Right lung (tissue), 2 donors: ENCODE measurements at regions not wholly inside any gene's neighbourhood (a gene's known extent, or its start where the extent isn't known, plus 50 kb on each side); places are given as distances from the start of the nearest gene placed in this dataset.
"Not testable (repeated sequence)": the region's sequence is repeated elsewhere in the genome, so short reads cannot be mapped to it uniquely, and the experiment has no call there.

Source experiments
- DNase-seq, 2 donors: peaks; one replicate each; pipeline ENCODE4 v3.0.0-alpha.2; 2013

DNA sequence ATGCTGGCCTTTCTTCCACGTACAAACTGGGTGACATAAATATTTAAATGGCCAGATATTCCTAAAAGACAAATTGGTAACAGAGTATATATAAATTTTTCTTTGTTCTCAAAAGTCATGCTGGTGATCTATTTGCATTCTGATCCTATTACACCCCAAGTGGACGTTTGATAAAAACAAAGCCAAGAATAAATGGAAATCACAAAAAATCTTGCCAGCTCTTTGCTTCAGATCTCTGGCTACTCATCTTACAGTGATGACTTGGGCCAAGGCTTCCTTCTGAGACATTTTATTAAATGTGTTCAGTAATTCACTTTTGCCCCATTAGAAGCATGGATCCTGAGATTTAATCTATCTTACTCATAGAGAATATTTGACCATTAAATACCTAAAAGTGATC, 444.3 kb upstream of the PIK3R1 start:
- DNase-seq = no peak

DNA sequence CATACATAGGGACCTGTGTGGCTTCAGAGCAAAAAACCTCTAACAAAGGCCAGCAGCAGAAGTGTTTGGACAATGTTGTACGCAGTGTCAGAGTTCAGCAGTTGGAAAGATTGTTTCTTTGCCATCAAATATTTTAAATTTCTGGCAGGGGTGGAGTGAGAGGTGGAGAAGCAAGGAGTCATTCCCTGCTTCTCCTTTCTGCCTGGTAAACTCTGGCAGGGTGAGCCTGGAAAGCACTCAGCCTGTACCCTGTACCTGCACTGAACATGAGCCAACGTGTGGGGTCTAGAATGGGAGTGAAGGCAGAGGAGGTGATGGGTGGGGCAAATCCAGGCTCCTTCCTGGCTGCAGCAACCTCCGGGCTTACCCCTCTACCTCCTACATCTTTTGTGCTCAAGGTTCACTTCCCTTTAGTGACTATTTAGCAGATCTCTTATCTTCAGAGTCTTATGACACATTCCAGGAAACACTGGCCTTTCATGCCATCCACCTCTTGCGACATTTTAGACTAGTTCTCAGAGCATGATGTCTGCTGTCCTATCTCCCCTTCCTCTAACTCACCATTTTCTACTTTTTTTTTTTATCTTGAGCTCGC, 445.0 kb upstream of the PIK3R1 start:
- DNase-seq = no peak

DNA sequence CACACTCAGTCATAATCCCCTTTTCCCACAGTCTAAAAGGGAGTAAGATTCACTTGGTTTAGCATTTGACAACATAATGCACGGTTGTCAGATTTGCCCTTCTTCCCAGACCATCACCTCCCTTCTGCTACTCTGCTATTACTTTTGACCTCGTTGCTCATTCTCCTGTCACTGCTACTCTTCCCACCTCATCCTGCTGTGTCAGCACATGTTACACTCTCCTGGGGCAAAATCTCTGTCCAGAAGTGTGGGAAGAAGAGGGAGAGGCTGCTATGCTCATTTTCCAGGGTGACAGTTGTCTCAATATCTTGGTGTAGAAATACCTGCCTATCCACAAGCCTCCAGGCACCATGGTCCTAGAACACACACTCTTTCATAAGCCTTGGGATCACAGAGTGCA, 449.9 kb upstream of the PIK3R1 start:
- DNase-seq = no peak

DNA sequence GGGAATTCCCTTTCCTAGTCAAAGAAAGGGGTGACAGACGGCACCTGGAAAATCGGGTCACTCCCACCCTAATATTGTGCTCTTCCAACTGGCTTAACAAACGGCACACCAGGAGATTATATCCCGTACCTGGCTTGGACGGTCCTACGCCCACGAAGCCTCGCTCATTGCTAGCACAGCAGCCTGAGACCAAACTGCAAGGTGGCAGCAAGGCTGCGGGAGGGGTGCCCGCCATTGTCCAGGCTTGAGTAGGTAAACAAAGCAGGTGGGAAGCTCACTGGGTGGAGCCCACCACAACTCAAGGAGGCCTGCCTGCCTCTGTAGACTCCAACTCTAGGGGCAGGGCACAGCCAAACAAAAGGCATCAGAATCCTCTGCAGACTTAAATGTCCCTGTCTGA, 457.8 kb upstream of the PIK3R1 start:
- not testable (repeated sequence) for DNase-seq

DNA sequence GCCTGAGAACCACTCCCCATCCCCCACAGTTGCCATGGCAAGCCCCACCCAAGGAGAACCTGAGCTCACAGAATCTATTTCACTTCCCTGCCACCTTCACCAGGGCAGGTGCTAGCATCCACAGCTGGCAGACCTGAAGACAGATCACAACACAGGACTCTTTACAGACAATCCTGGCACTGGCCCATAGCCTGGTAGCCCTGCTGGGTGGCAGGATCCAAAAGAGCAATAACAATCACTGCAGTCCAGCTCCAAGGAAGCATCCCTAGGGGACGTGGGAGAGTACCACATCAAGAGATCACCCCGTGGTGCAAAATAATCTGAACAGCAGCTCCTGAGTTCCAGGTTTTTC, 463.2 kb upstream of the PIK3R1 start:
- DNase-seq = no peak

DNA sequence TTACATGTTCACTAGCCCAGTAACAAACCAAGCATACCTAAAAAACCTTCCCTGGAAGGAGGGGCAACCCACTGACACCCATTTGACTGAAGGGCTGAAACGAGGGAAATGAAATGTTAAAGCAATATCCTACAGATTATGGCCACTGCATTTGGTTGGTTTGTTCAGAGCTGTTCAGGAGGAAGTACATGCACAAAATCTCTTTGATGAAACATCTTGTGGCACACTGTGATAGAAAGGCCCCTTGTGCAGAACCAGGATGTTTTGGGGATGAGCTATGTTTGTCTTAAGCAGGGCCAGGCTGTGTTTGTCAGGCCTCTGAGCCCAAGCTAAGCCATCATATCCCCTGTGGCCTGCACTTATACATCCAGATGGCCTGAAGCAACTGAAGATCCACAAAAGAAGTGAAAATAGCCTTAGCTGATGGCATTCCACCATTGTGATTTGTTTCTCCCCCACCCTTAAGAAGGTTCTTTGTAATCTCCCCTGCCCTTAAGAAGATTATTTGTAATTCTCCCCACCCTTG, 467.3 kb upstream of the PIK3R1 start:
- no peak for DNase-seq

DNA sequence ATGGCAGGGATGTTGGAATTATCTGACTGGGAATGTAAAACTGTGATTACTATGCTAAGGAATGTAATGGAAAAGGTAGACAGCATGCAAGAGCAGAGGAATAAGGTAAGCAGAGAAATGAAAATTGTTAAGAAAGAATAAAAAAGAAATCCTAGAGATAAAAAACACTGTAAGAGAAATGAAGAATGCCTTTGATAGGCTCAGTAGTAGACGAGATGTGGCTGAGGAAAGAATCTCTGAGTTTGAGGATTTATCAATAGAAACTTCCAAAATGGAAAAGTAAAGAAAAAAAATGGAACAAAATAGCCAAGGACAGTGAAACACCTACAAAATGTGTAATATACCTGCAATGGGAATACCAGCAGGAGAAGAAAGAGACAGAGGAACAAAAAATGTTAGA, 468.5 kb upstream of the PIK3R1 start:
- no peak for DNase-seq

DNA sequence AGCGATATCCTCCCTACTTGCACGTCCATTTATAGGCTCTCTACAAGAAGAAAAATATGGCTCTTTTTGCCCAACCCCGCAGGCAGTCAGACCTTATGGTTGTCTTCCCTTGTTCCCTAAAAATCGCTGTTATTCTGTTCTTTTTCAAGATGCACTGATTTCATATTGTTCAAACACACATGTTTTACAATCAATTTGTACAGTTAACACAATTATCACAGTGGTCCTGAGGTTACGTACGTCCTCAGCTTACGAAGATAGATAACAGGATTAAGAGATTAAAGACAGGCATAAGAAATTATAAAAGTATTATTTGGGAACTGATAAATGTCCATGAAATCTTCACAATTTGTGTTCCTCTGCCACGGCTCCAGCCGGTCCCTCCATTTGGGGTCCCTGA, 468.9 kb upstream of the PIK3R1 start:
- DNase-seq = not testable (repeated sequence)

DNA sequence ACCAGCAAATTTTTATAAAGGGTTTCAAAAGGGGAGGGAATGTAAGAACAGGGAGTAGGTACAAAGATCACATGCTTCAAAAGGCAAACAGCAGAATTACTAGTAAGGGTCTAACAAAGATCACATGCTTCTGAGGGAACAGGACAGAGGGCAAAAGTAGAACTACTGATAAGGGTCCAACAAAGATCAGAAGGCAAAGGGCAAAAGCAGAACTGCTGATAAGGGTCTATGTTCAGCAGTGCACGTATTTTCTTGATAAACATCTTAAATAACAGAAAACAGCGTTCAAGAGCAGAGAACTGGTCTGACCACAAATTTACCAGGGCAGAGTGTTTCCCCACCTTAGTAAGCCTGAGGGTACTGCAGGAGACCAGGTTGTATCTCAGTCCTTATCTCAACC, 469.5 kb upstream of the PIK3R1 start:
- DNase-seq = no peak

DNA sequence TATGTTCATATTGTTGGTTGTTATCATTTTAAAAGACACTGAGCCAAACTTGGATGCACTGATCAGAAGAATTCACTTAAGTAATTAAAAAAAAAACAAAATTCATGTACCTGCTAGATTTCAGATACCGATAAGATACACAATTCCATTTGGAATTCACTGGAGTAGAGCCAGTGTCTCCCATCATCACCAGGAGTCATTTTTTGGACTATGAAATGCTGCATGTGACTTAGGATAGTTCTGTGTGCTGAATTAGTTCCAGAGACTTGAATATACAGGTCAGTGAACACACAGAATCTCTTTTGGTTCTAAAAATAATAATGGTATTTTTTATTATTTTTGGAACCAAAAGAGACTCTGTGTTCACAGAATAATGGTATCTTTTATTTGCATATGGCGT, 482.6 kb upstream of the PIK3R1 start:
- DNase-seq = no peak

DNA sequence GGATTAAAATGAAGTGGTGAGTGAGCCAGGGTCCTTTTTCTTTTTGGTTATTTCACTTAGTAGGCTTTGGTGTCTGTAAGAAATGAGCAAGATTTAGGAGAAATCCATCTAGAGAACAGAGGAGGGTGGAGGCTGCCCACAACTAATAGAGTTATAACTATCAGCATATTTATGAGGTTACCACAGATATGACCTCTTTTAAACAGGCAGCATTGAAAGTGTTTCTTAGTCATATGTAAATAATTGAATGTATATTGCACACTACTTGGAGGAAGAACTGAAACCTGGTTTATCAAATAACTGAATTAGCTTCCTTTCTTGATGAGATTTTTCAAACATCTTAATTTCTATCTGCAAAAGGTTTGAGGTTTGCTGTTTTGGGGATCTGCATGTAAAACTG, 483.1 kb upstream of the PIK3R1 start:
- no peak for DNase-seq

DNA sequence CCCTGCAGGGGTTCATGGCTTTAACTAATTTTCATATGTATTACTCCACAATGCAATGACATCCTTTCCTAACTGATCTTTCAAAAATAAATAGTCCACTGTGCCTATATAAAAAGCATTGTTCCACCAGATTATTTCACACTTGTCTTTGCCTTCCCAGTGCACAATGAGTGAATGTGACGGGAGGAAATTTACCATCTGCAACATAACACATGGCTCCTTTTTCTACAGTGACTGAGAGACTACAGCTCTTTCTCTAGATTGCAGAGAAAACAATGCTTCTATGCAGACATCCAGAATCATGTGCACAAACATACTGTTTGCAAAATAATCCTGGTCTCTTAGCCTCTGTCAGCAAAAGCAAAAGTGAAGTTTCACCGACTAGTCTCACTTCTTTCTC, 483.7 kb upstream of the PIK3R1 start:
- peak; percentile 47 to 48 for DNase-seq

DNA sequence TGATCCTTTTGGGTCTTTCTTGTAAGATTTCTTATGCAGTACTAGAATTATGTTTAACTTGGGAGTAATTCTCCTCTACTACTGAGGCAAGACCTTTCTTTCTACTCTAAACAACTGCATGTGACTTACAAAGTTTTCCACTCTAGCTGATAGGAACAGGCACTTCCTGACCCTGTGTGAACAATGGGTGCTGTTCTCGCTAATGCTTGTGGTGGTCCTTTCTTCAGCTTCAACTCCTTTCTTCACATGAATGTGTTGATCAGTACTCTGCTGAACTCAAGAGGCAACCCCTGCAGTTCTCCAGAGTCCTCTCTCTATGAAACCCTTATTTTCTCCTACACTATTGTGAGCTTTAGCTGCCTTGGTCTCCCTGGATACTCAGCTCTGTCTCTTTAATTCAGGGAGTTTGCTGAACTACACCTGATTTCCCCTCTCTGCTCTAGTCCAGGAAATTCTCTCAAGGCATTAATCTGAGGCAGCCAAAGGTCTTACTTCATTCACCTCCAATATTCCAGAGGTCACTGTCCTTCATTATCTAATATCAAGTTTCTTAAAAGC, 484.6 kb upstream of the PIK3R1 start:
- DNase-seq = no peak

DNA sequence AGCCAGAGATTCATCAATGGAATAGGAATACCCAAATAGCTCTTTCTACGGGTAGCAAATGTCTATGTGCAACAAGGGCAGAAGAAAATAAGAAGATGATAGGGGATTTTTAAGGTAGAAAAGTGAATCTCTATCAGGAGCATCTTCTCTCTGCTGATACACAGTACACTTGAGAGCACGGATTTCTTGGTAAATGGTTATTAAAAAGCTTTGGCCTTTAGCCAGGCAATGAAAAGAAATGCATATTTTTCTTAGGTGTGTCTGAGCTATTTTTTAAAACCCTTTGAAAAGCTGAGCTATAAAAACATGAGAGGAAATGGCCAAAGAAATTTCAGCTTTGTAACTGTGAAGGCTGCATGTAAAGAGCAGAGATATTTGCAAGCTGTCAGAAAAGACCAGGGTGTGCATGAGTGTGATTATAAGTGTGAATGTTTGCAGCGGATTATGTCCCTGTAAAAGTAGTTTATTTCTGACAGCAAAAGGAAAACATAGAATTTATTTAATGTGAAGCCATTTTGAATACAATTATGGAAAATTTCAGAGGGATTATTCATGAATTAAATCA, 487.1 kb upstream of the PIK3R1 start:
- no peak for DNase-seq

DNA sequence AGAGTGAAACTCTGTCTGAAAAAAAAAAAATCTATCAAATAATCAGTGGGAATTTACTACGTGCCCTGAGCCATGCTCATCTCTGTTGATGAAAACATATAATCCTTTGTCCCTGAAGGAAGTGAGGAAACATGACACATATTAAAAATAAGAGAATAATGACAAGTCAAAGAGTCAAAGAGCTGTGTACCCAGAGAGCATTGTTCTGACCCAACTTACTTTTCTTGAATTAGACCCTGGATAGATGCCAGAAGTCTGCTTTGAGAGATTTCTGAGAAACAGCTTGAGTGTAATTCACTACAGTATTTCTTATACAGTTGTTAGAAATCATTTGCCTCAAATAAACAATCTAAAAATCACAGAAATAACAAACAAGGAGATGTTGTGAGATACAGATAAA, 490.0 kb upstream of the PIK3R1 start:
- DNase-seq = no peak

DNA sequence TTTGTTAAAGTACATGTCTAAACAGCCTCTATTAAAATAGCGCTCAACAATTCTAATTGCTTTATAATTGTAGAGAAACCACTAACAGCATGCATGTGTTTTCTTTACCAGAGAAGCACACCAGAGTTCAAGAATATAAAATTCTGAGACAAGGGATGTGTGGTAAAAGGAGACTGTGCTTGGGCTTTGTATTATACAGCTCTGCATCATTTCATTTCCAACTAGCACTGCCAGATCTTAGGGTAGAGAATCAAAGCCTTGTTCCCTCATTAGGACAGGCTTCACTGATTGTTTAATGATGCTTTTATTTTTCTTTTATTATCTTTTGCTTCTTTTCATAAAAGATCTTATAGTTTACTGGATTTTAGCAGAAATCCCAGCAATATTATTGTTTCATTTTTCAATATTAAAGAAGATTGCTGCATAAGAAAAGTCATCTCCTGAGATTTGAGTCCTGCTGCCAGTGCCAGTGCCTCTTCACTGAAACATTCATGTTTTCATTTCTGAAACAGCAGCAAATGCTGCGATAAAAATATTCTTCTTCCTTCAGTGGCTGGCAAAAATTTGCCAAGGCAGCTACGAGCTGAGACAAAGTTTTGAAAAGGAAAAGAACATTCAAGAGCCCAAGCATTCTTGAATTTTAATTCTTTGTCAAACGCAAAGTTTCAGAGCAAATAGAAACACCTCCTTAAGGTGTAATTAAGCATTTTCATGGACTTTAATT, 491.0 kb upstream of the PIK3R1 start:
- DNase-seq = no peak

DNA sequence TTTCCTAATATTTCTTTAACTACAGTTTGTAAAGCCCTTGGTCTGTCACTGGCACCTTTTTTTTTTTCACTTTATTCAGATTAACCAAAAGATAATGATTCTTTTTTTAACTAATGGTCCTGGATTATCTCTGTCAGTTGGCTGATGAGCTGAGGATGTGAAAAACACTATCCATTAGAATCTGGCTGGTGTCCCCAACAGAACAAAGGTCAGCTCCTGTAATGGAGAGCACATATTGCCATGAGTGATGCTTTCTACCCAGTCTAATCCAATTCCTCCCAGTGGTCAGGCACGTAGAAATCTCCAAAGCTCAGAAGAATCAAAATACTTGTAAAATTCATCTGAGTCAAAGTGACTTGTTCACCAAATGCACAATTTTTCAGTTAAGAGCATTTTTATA, 491.7 kb upstream of the PIK3R1 start:
- DNase-seq = no peak

DNA sequence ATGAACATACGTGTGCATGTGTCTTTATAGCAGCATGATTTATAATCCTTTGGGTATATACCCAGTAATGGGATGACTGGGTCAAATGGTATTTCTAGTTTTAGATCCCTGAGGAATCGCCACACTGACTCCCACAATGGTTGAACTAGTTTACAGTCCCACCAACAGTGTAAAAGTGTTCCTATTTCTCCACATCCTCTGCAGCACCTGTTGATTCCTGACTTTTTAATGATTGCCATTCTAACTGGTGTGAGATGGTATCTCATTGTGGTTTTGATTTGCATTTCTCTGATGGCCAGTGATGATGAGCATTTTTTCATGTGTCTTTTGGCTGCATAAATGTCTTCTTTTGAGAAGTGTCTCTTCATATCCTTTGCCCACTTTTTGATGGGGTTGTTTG, 493.0 kb upstream of the PIK3R1 start:
- not testable (repeated sequence) for DNase-seq

DNA sequence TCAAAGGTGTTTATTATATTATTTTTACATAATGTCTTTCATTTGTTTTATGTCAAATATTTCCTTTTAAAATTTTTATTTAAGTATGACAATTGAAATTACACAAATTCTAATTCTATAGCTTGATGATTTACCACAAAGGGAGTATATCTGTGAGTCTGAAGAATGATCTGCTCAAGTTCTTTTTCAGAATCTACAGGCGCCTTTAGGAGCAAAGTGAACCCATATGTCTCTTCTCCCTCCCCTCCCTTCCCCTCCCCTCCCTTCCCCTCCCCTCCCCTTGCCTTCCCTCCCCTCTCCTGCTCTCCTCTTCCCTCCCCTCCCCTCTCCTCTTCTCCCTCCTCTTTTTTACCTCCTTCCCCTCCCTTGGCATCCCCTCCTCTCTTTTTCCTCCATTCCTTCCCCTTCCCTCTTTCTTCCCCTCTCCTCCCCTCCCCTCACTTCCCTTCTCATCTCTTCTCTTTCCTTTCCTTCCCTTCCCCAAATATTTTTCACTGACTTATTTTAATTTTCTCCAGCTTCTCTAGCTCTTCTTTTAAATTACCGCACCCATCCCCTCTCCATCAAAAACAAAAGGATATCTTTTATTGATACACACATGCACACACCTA, 495.3 kb upstream of the PIK3R1 start:
- DNase-seq = no peak

DNA sequence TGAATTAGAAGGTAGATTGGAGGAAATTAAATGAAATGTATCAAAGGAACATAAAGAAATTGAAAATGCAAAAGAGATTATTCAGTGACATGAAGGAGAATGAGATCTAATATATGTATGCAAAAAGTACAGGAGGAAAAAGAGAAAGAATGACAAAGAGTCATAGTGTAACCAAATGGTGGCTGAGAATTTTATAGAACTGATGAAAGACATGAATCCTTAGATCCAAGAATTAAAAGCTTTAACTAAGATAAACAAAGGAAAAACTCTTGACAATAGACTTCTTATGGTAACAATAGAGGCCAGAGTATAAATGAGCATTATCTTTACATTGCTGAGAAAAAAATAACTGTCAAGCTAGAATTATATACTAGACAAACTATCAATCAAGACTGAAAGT, 505.4 kb upstream of the CD180 start:
- DNase-seq = no peak

DNA sequence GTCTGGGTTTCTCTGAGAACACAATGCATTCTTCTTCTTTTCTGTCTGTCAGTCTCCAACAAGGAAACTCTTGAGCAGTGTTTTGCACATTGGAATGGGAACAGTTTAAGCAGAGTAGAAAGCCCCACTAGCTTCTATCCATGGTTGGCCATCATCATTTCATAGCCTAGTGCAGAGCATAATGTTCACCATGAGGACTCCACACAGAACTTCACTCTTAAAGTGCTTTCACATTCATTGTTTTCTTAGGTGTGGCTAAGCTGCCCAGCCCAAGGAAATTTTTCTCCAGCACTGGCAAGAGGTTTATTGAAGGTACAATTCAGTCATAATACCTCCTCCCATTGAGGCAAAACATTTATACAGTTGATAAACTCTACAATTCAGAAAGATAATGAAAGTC, 503.0 kb upstream of the CD180 start:
- DNase-seq = no peak

DNA sequence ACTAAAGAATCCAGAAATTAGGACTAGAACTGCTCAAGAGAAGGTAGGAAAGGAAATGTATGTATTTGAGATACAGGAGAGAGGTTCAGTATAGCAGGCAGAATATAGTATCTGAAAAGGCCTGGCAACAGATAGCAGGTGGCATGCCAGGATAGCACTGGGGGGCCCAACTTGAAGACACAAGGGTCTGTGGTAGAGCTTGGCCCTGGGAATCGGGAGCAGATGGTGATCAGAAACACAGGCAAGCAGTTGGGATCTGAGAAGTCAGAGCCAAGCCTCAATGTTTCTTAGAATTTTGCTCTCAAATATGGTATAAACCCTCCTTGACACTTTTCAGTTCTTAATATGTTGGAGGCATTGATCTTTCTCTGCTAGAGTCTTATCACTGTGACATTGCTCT, 499.8 kb upstream of the CD180 start:
- DNase-seq = no peak

DNA sequence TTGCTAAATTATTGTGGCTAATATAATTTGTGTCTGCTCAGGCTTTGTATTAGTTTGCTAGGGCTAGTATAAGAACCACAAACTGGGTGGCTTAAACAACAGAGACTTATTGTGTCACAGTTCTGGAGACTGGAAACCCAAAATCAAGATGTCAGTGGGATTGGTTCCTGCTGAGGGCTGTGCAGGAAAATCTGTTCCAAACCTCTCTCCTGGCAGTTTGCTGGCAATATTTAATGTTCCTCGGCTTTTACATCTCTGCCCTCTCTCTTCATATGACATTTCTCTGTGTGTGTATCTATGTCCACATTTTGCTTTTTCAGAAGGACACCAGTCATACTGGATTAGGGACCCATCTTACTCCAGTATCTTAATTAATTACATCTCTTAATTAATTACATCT, 498.8 kb upstream of the CD180 start:
- DNase-seq = no peak
